GM10266 (cell line): ENCODE measurements at regions not wholly inside any gene's neighbourhood (a gene's known extent, or its start where the extent isn't known, plus 50 kb on each side); places are given as distances from the start of the nearest gene placed in this dataset.
"Not testable (repeated sequence)": the region's sequence is repeated elsewhere in the genome, so short reads cannot be mapped to it uniquely, and the experiment has no call there.

Experiments used
- DNase-seq: peaks from one replicate; pipeline ENCODE4 v3.0.0; 2012; ENCODE audit errors: extremely low spot score
- TF ChIP-seq, protein P1 (sequence below): IDR thresholded peaks from 2 replicates; pipeline ENCODE4 v1.5.1; 2012; ENCODE audit warnings: mild to moderate bottlenecking, low read depth; ENCODE audit not compliant: control insufficient read depth, insufficient read depth; ENCODE audit errors: missing control alignments

DNA sequence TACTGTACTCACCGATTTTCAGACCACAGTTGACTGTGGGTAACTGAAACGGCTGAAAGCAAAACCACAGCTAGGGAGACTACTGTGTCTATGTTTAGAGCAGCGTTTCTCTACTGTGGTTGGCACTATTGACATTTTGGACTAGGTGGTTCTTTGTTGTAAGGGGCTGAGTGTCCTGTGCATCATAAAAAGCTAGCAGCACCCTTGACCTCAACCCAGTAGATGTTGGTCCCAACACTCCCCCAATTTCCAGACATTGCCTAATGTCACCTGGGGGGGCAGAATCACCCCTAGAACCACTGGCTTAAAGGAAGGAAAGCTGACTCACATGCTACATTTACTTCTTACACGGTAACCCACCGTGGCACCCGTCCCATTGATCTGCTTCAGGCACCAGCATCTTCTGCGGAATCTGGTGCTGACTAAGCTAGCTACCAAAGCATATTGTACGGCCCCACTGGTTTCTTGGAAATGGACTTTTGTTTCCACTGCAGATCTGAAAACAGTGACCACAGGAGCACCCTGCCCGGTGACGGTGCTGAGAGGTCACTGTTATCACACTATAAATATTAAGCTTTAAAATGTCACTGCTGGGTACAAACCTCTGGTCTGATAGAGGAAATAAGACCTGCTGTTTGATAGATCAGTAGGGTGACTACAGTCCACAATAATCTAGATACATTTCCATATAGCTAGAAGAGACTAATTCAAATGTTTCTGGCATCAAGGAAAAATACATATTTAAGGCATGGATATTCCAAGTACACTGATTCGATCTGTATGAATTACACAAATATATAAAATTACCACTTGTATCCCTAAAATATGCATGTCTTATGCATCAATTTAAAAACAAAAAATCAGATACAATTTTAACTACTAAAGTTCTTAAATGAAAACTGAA is 151.4 kb downstream of the HSD17B3 start:
- TF ChIP-seq, protein P1, sequence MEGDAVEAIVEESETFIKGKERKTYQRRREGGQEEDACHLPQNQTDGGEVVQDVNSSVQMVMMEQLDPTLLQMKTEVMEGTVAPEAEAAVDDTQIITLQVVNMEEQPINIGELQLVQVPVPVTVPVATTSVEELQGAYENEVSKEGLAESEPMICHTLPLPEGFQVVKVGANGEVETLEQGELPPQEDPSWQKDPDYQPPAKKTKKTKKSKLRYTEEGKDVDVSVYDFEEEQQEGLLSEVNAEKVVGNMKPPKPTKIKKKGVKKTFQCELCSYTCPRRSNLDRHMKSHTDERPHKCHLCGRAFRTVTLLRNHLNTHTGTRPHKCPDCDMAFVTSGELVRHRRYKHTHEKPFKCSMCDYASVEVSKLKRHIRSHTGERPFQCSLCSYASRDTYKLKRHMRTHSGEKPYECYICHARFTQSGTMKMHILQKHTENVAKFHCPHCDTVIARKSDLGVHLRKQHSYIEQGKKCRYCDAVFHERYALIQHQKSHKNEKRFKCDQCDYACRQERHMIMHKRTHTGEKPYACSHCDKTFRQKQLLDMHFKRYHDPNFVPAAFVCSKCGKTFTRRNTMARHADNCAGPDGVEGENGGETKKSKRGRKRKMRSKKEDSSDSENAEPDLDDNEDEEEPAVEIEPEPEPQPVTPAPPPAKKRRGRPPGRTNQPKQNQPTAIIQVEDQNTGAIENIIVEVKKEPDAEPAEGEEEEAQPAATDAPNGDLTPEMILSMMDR = no peak
- DNase-seq = no peak

DNA sequence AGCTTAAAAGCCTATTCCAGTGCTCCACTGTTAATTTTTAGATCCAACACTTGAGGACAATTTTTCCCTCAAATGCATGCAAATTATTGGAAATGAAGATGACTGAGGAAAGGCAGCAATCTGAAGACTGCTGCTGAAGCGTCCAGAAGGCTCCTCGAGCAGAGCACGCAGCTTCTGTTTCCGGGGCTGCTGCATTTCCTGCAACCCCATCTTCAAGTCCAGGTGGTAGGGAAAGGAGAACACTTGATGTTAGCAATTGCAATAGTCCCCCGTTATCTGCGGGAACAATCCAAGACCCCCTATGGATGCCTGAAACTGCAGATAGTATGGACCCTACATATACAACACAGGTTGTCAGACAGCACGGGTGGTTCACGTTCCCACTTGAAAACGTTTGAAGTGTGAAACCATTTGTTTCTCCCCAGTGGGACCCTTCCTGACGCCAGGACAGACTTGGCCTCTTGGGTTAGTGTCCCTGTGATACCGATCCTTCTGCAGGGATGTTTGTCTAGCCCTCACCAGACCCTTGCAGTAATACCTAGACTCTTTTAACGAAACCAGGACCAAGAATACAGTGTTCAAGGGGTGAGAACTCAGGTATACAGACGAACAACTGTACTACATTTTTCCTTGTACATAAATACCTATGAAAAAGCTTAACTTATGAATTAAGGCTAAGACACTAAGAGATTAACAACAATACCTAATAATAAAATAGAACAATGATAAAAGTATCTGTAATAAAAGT is 152.3 kb downstream of the HSD17B3 start:
- no peak for DNase-seq
- TF ChIP-seq, protein P1 = no peak

DNA sequence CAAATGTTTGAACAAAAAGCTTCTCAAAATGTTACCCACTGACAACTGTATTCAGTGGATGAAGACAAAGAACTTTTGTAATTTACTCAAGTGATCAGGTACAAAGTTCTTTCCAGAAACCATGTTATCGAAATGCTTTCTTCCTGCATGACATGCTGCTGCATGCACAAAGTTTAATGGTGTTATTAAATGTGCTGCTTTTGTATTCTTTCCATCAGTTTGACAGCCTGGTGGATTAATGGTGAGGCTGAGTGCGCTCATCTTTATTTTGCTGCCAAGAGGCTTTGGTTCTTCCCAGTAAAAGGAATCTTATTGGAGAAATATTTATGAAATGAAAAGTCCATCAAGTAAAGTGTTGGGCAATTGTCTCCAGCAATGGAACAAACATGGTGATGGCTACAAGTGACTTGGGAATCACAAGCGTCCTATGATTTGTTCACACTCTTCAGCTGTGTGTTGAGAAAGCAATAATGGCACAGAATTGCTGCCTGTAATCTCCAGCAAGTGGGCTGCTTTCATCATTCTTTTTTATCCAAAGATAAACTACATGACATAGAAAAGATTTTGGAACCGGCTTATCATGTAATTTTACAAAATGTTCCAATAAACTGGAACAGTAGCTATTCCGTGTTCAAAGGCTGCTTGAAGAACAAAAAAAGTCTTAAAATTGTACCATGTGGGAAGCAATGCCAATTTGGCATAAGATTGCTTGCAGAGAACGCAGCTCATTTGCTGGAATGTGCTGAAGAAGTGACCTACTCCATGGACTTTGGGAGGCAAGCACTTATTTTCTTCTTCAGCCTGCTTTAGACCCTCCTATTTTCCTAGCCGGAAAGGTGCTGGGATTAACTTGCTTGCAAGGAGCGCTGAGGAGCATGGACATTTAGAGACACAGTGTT is 153.1 kb downstream of the HSD17B3 start:
- TF ChIP-seq, protein P1 = no peak
- no peak for DNase-seq

DNA sequence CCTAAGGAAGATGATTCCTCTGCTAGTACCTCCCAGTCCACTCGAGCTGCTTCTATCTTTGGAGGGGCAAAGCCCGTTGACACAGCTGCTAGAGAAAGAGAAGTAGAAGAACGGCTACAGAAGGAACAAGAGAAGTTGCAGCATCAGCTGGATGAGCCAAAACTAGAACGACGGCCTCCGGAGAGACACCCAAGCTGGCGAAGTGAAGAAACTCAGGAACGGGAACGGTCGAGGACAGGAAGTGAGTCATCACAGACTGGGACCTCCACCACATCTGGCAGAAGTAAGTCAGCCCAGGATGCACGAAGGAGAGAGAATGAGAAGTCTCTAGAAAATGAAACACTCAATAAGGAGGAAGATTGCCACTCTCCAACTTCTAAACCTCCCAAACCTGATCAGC is 154.9 kb downstream of the HSD17B3 start:
- not testable (repeated sequence) for DNase-seq

DNA sequence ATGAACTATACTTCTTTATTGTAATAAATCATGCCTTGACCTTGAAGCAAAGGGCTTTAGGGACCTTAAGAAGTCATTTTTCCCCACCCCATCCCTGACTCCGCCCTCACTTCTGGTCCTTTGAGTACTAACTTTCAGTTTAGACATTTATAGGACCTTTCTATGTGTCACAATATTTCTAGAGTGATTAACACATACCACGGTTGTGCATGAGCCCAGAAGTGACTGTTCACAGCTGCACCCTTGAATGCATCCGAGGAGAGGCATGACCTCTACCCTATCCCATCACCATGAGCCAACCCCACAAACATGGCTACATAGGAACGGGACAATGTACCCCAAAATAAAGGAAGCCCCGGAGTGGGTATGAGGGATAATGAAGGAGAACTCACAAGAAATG is 160.3 kb downstream of the HSD17B3 start:
- no peak for DNase-seq
- TF ChIP-seq, protein P1 = no peak

DNA sequence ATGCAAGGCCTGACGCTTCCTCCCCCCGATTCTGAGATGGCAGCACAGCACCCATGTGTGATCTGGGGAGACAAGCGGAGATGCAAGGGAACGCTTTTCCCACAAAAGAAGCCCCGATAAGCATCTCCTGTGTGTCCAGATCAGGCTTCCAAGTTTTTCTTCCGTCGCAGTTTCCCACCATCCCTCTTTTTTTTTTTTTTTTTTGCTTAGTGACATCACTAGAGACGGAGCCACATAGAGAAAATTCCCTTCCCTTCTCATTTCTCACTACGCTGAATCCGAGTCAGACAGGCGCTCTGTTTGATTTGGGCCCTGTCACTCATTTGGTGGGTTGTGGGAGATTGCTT is 160.9 kb downstream of the HSD17B3 start:
- no peak for DNase-seq
- TF ChIP-seq, protein P1 = no peak
